Breast epithelium (tissue), 4 donors: ENCODE measurements at regions not wholly inside any gene's neighbourhood (a gene's known extent, or its start where the extent isn't known, plus 50 kb on each side); places are given as distances from the start of the nearest gene placed in this dataset.

Source experiments
- DNase-seq, 2 donors: peaks; one replicate each; pipeline ENCODE4 v3.0.0-alpha.2; 2019; ENCODE audit warnings: low spot score in 2 of 2
- H3K27ac ChIP-seq, 2 donors: fragments of 200-600 bp; sonication (generic) in 1 of 2; one replicate each; pipeline ENCODE4 v1.5.1; 2016 to 2019; ENCODE audit warnings: mild to moderate bottlenecking in 1 of 2
- H3K27me3 ChIP-seq, 2 donors: fragments of 200-600 bp; sonication (generic) in 1 of 2; one replicate each; pipeline versions ENCODE4 v1.5.1 to v1.6.0; 2017 to 2019; ENCODE audit warnings: control low read depth in 1 of 2, mild to moderate bottlenecking in 1 of 2
- H3K36me3 ChIP-seq: fragments of 200-600 bp; one replicate; pipeline ENCODE4 v1.5.1; 2019
- H3K4me1 ChIP-seq, 2 donors: fragments of 200-600 bp; sonication (generic); one replicate each; pipeline ENCODE4 v1.5.1; 2016 to 2019; ENCODE audit warnings: control low read depth in 1 of 2
- H3K4me3 ChIP-seq, 3 donors: fragments of 200-600 bp; sonication (generic); 1 replicate in 2 of 3; 2 replicates in 1 of 3; pipeline ENCODE4 v1.5.1; 2016 to 2019; ENCODE audit warnings: mild to moderate bottlenecking in 3 of 3, moderate library complexity in 2 of 3
- H3K9me3 ChIP-seq, 2 donors: fragments of 200-600 bp; sonication (generic) in 1 of 2; one replicate each; pipeline ENCODE4 v1.5.1; 2016 to 2019; ENCODE audit warnings: control low read depth in 1 of 2
- CTCF ChIP-seq, 3 donors: fragments of 450-650 bp; IDR thresholded peaks; one replicate each; pipeline ENCODE4 v1.5.1; 2016 to 2017; ENCODE audit warnings: antibody characterized with exemption in 3 of 3, mild to moderate bottlenecking in 3 of 3, moderate library complexity in 3 of 3
- POLR2A ChIP-seq: fragments of 450-650 bp; IDR thresholded peaks from one replicate; pipeline ENCODE4 v1.6.1; 2016; ENCODE audit warnings: antibody characterized with exemption, mild to moderate bottlenecking, moderate library complexity
- POLR2AphosphoS5 ChIP-seq, 3 donors: sonication (generic); formaldehyde crosslinking; IDR thresholded peaks; one replicate each; pipeline ENCODE4 v1.6.1; 2017; ENCODE audit warnings: antibody characterized with exemption in 3 of 3
- intact Hi-C: fragments of 100-400 bp; cut with DNase I; formaldehyde crosslinking; loops from one replicate; pipeline ENCODE4 v1.15.1; 2023; ENCODE audit warnings: low total_unique reads

GRCh38 chr16:54699656-54700055 lies 231.0 kb upstream of the IRX5 start:
- Histone ChIP-seq H3K36me3 (no peaks in the 10 kb centered on the region), H3K4me1 (no peaks in the 10 kb centered on the region), H3K4me3 (no peak overlapping the region), H3K9me3 (peaks cover 0 to 7% of the 10 kb centered on the region in 2 donors), H3K27me3 (no peaks in the 10 kb centered on the region), H3K27ac (no peak overlapping the region)
- TF ChIP-seq POLR2AphosphoS5 (IDR thresholded peaks at IDR 0.05), result no peak
- no peak for TF ChIP-seq POLR2A
- TF ChIP-seq CTCF (IDR thresholded peaks at IDR 0.05), result no peak
- intact Hi-C loops, result loop anchor here (10.0 kb wide), 1 partner anchor 1775 kb away; no protein-coding TSS in a partner anchor
- DNase-seq, result no peak

GRCh38 chr16:54697677-54698076 lies 233.0 kb upstream of the IRX5 start:
- no peak overlapping the region for H3K27ac ChIP-seq
- H3K9me3 ChIP-seq, result peaks cover 0 to 7% of the 10 kb centered on the region in 2 donors
- DNase-seq, result no peak
- H3K27me3 ChIP-seq, result no peaks in the 10 kb centered on the region
- no peak overlapping the region for H3K4me3 ChIP-seq
- intact Hi-C loops, result no loop called here
- no peaks in the 10 kb centered on the region for H3K4me1 ChIP-seq
- no peaks in the 10 kb centered on the region for H3K36me3 ChIP-seq
- TF ChIP-seq CTCF (IDR thresholded peaks at IDR 0.05) (no peak), POLR2A (no peak), POLR2AphosphoS5 (IDR thresholded peaks at IDR 0.05) (no peak)

GRCh38 chr16:54696970-54697369 lies 233.7 kb upstream of the IRX5 start:
- no peak for DNase-seq
- intact Hi-C loops, result no loop called here
- Histone ChIP-seq H3K27ac (peak overlapping the region in 1 of 2 donors; percentile 32), H3K4me3 (no peak overlapping the region), H3K27me3 (no peaks in the 10 kb centered on the region), H3K4me1 (no peaks in the 10 kb centered on the region), H3K9me3 (peaks cover 0 to 7% of the 10 kb centered on the region in 2 donors), H3K36me3 (no peaks in the 10 kb centered on the region)
- no peak for TF ChIP-seq POLR2AphosphoS5 (IDR thresholded peaks at IDR 0.05)
- no peak for TF ChIP-seq POLR2A
- no peak for TF ChIP-seq CTCF (IDR thresholded peaks at IDR 0.05)

GRCh38 chr16:54696522-54696921 lies 234.1 kb upstream of the IRX5 start:
- H3K27ac ChIP-seq, result peak overlapping the region in 1 of 2 donors; percentile 32
- H3K36me3 ChIP-seq, result no peaks in the 10 kb centered on the region
- no peak overlapping the region for H3K4me3 ChIP-seq
- no peaks in the 10 kb centered on the region for H3K4me1 ChIP-seq
- intact Hi-C loops, result no loop called here
- no peaks in the 10 kb centered on the region for H3K27me3 ChIP-seq
- peaks cover 0 to 6% of the 10 kb centered on the region in 2 donors for H3K9me3 ChIP-seq
- TF ChIP-seq CTCF (IDR thresholded peaks at IDR 0.05) (no peak), POLR2AphosphoS5 (IDR thresholded peaks at IDR 0.05) (no peak), POLR2A (no peak)
- DNase-seq, result no peak

- no peaks in the 10 kb centered on the region for H3K36me3 ChIP-seq
- DNase-seq, result no peak
- H3K9me3 ChIP-seq, result no peaks in the 10 kb centered on the region
- intact Hi-C loops, result no loop called here
- H3K4me1 ChIP-seq, result no peaks in the 10 kb centered on the region
- no peak for TF ChIP-seq CTCF (IDR thresholded peaks at IDR 0.05)
- TF ChIP-seq POLR2A, result no peak
- TF ChIP-seq POLR2AphosphoS5 (IDR thresholded peaks at IDR 0.05), result no peak
- H3K4me3 ChIP-seq, result no peak overlapping the region
- no peak overlapping the region for H3K27ac ChIP-seq
- H3K27me3 ChIP-seq, result no peaks in the 10 kb centered on the region
Observed at GRCh38 chr16:54694651-54695050, 236.0 kb upstream of the IRX5 start.
